DOHH2 (cell line): ENCODE measurements at regions not wholly inside any gene's neighbourhood (a gene's known extent, or its start where the extent isn't known, plus 50 kb on each side); places are given as distances from the start of the nearest gene placed in this dataset.

Source experiments
- H3F3A ChIP-seq: fragments of 200-600 bp; sonication (generic), shearing (Covaris generic); 2 replicates; pipeline ENCODE4 v1.6.0; 2016; ENCODE audit warnings: antibody characterized with exemption, mild to moderate bottlenecking; ENCODE audit not compliant: control insufficient read depth, insufficient read depth
- H3K27ac ChIP-seq: fragments of 200-600 bp; sonication (generic); 2 replicates; pipeline ENCODE4 v1.5.1; 2014; ENCODE audit warnings: low read depth, mild to moderate bottlenecking, low read length, moderate library complexity
- H3K27me3 ChIP-seq: fragments of 200-600 bp; sonication (generic); 2 replicates; pipeline ENCODE4 v1.6.1; 2014; ENCODE audit warnings: mild to moderate bottlenecking, low read length, mixed read lengths; ENCODE audit not compliant: control insufficient read depth
- H3K36me3 ChIP-seq: fragments of 200-600 bp; sonication (generic); 2 replicates; pipeline ENCODE4 v1.6.1; 2014; ENCODE audit warnings: mild to moderate bottlenecking, low read length, moderate library complexity, mixed read lengths; ENCODE audit not compliant: control insufficient read depth
- H3K4me1 ChIP-seq: fragments of 200-600 bp; sonication (generic); 2 replicates; pipeline ENCODE4 v1.6.1; 2014; ENCODE audit warnings: mild to moderate bottlenecking, low read length, mixed read lengths; ENCODE audit not compliant: control insufficient read depth
- H3K4me2 ChIP-seq: fragments of 200-600 bp; sonication (generic); 2 replicates; pipeline ENCODE4 v1.6.0; 2014; ENCODE audit warnings: mild to moderate bottlenecking, low read length, moderate library complexity
- H3K4me3 ChIP-seq: fragments of 200-600 bp; sonication (generic); 2 replicates; pipeline ENCODE4 v1.5.1; 2014; ENCODE audit warnings: mild to moderate bottlenecking, low read length, mixed read lengths
- H3K79me2 ChIP-seq: fragments of 200-600 bp; sonication (generic); 2 replicates; pipeline ENCODE4 v1.6.1; 2014; ENCODE audit warnings: mild to moderate bottlenecking, low read length, mixed read lengths; ENCODE audit not compliant: control insufficient read depth
- H3K9me2 ChIP-seq: fragments of 200-600 bp; sonication (generic); replicated peaks from 2 replicates; pipeline ENCODE4 v1.6.1; 2014; ENCODE audit warnings: mild to moderate bottlenecking, low read length, mixed read lengths; ENCODE audit not compliant: control insufficient read depth
- H3K9me3 ChIP-seq: fragments of 200-600 bp; sonication (generic); 2 replicates; pipeline ENCODE4 v1.6.1; 2014; ENCODE audit warnings: antibody characterized with exemption, low read length, mixed read lengths; ENCODE audit not compliant: control insufficient read depth, insufficient read depth
- H4K20me1 ChIP-seq: fragments of 200-600 bp; sonication (generic); 2 replicates; pipeline ENCODE4 v1.6.0; 2014; ENCODE audit warnings: low read depth, mild to moderate bottlenecking, antibody characterized with exemption, low read length, moderate library complexity; ENCODE audit not compliant: control insufficient read depth, insufficient read depth
- CTCF ChIP-seq: fragments of 200-600 bp; sonication (generic); IDR thresholded peaks from one replicate; pipeline ENCODE4 v1.5.1; 2014; ENCODE audit warnings: antibody characterized with exemption, mild to moderate bottlenecking, low read depth, low read length; ENCODE audit not compliant: poor library complexity, severe bottlenecking
- EZH2phosphoT487 ChIP-seq: fragments of 200-600 bp; sonication (generic); IDR thresholded peaks from 2 replicates; pipeline ENCODE4 v1.6.1; 2017; ENCODE audit warnings: borderline replicate concordance, mild to moderate bottlenecking, antibody characterized with exemption, low read length, moderate library complexity, mixed read lengths

GRCh38 chr6:120785459-120786086 lies 548.7 kb downstream of the TBC1D32 start:
- TF ChIP-seq EZH2phosphoT487: no peak
- no peak overlapping the region for H3K4me2 ChIP-seq

GRCh38 chr6:120779441-120779840 lies 554.8 kb downstream of the TBC1D32 start:
- H3K9me2 ChIP-seq: no peaks in the 10 kb centered on the region
- H3K36me3 ChIP-seq: no peaks in the 10 kb centered on the region
- H3K9me3 ChIP-seq: no peaks in the 10 kb centered on the region
- no peaks in the 10 kb centered on the region for H3K79me2 ChIP-seq
- H3F3A ChIP-seq: no peaks in the 10 kb centered on the region
- no peaks in the 10 kb centered on the region for H3K4me1 ChIP-seq
- H4K20me1 ChIP-seq: no peaks in the 10 kb centered on the region
- H3K27me3 ChIP-seq: no peaks in the 10 kb centered on the region
- H3K4me3 ChIP-seq: no peak overlapping the region
- TF ChIP-seq EZH2phosphoT487: no peak
- TF ChIP-seq CTCF: no peak
- H3K27ac ChIP-seq: no peak overlapping the region
- no peak overlapping the region for H3K4me2 ChIP-seq

More at GRCh38 chr6:120785459-120786086, 548.7 kb downstream of the TBC1D32 start:
- Histone ChIP-seq H3K27me3 (no peaks in the 10 kb centered on the region), H3K79me2 (no peaks in the 10 kb centered on the region), H3F3A (no peaks in the 10 kb centered on the region), H3K9me3 (no peaks in the 10 kb centered on the region), H3K4me1 (no peaks in the 10 kb centered on the region), H3K27ac (no peak overlapping the region), H3K4me3 (no peak overlapping the region), H4K20me1 (no peaks in the 10 kb centered on the region), H3K9me2 (no peaks in the 10 kb centered on the region), H3K36me3 (no peaks in the 10 kb centered on the region)

GRCh38 chr6:120775698-120776097 lies 558.6 kb downstream of the TBC1D32 start:
- Histone ChIP-seq H3K27ac (no peak overlapping the region), H3F3A (no peaks in the 10 kb centered on the region), H3K9me2 (no peaks in the 10 kb centered on the region), H3K79me2 (no peaks in the 10 kb centered on the region), H4K20me1 (no peaks in the 10 kb centered on the region), H3K9me3 (no peaks in the 10 kb centered on the region), H3K4me3 (no peak overlapping the region), H3K4me1 (no peaks in the 10 kb centered on the region), H3K4me2 (no peak overlapping the region), H3K36me3 (no peaks in the 10 kb centered on the region), H3K27me3 (no peaks in the 10 kb centered on the region)
- TF ChIP-seq CTCF (no peak), EZH2phosphoT487 (no peak)

GRCh38 chr6:120774275-120774674 lies 560.0 kb downstream of the TBC1D32 start:
- Histone ChIP-seq H3K4me2 (no peak overlapping the region), H3F3A (no peaks in the 10 kb centered on the region), H3K27ac (no peak overlapping the region), H3K9me2 (no peaks in the 10 kb centered on the region), H3K4me1 (no peaks in the 10 kb centered on the region), H3K27me3 (no peaks in the 10 kb centered on the region), H3K36me3 (no peaks in the 10 kb centered on the region), H4K20me1 (no peaks in the 10 kb centered on the region), H3K9me3 (no peaks in the 10 kb centered on the region), H3K79me2 (no peaks in the 10 kb centered on the region), H3K4me3 (no peak overlapping the region)
- TF ChIP-seq CTCF (no peak), EZH2phosphoT487 (no peak)
